Kidney epithelial cell (primary cell): ENCODE measurements at regions not wholly inside any gene's neighbourhood (a gene's known extent, or its start where the extent isn't known, plus 50 kb on each side); places are given as distances from the start of the nearest gene placed in this dataset.

ENCODE experiments used
- DNase-seq: peaks from one replicate; pipeline ENCODE4 v3.0.0-alpha.2; 2010; ENCODE audit warnings: low read depth
- H3K27me3 ChIP-seq: 2 replicates; pipeline ENCODE4 v1.6.0; 2011; ENCODE audit warnings: low read length; ENCODE audit not compliant: control insufficient read depth, insufficient read depth
- H3K36me3 ChIP-seq: 2 replicates; pipeline ENCODE4 v1.5.1; 2011; ENCODE audit warnings: low read length; ENCODE audit not compliant: control insufficient read depth, insufficient read depth
- H3K4me3 ChIP-seq: 2 replicates; pipeline ENCODE4 v1.5.1; 2011; ENCODE audit warnings: low read depth, mild to moderate bottlenecking, control low read depth, low read length
- TF ChIP-seq, protein P1 (sequence below): IDR thresholded peaks from 2 replicates; pipeline ENCODE4 v1.5.1; 2011; ENCODE audit warnings: mild to moderate bottlenecking, moderate library complexity, low read length, control low read depth, inconsistent platforms; ENCODE audit not compliant: insufficient read depth, poor library complexity, severe bottlenecking

DNA sequence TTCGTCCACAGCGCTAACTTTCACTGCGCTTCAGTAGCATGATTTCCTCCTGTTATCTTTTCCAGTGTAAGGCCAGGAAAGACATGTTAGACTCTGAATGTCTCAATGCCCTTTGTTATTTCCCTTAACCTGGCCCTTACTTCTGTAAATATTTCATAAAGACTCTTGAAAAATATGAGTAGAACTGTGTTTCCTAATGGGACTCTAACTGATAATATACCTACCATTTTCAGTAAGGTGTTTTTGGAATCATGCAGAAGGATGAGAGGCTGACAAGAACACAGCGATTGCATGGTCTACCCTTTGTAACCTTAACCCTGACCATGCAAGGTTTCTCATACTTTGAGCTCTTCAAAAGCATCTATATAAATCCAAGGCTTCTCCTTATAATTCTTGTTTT, 550.1 kb downstream of the SLITRK6 start:
- DNase-seq = no peak
- H3K27me3 ChIP-seq = no peaks in the 10 kb centered on the region
- TF ChIP-seq, protein P1, sequence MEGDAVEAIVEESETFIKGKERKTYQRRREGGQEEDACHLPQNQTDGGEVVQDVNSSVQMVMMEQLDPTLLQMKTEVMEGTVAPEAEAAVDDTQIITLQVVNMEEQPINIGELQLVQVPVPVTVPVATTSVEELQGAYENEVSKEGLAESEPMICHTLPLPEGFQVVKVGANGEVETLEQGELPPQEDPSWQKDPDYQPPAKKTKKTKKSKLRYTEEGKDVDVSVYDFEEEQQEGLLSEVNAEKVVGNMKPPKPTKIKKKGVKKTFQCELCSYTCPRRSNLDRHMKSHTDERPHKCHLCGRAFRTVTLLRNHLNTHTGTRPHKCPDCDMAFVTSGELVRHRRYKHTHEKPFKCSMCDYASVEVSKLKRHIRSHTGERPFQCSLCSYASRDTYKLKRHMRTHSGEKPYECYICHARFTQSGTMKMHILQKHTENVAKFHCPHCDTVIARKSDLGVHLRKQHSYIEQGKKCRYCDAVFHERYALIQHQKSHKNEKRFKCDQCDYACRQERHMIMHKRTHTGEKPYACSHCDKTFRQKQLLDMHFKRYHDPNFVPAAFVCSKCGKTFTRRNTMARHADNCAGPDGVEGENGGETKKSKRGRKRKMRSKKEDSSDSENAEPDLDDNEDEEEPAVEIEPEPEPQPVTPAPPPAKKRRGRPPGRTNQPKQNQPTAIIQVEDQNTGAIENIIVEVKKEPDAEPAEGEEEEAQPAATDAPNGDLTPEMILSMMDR = no peak
- no peaks in the 10 kb centered on the region for H3K36me3 ChIP-seq
- H3K4me3 ChIP-seq = no peak overlapping the region

DNA sequence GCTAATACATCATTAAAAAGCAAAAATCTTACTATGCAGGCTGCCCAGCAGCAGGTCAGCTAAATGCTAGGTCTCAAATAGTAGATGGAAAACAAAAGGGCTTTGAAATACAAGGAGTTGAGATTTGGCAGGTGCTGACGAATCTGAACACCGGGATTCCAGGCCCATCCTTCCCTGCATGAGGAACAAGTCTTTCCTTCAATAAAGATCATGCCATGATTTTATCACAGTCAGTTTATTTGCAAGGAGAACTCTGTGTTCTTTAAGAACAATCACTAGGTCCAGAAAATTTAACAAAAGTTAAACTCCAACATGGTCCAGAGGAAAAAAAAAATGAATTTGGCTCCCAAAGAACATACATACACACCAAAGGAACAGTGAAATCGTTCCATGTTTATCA, 551.4 kb downstream of the SLITRK6 start:
- no peak for DNase-seq
- no peaks in the 10 kb centered on the region for H3K36me3 ChIP-seq
- H3K27me3 ChIP-seq = no peaks in the 10 kb centered on the region
- TF ChIP-seq, protein P1 = no peak
- no peak overlapping the region for H3K4me3 ChIP-seq

DNA sequence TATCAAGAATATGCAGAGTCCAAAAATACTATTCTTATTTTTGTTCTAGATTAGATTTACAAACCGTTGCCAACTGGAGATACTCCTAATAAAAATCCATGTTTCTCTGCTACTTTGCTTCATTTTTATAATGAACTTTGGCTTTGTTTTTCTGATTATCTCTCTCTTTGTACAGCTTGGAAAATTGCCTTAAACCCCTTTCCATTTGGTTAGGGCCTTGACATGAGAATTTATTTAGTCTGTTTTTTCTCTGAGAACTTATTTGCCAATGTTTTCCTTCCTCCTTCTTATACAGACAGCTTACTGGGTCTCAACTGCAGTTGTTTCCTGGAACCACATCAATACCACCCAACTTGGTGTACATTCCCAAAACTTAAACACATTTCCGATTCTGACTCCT, 555.4 kb downstream of the SLITRK6 start:
- no peak overlapping the region for H3K4me3 ChIP-seq
- H3K27me3 ChIP-seq = no peaks in the 10 kb centered on the region
- no peak for DNase-seq
- TF ChIP-seq, protein P1 = no peak
- no peaks in the 10 kb centered on the region for H3K36me3 ChIP-seq

DNA sequence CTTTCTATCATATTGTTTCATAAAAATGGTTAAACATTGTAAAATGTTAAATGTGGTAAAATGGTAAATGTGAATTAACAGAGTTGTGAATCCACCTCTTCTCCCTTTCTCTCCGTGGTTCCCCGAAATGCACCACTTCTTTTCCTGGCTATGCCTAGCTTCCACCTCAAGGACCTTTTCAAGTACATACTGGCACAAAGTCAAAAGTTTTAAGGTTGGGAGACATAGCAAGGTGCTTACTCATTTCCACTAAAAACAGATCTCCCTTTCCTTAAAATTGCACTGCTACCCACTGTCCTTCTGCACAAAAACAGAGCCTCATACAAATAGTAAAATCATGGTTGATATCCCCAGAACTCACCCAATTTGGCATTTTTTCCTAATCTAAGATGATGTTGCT, 558.2 kb downstream of the SLITRK6 start:
- Histone ChIP-seq H3K27me3 (no peaks in the 10 kb centered on the region), H3K36me3 (no peaks in the 10 kb centered on the region), H3K4me3 (no peak overlapping the region)
- TF ChIP-seq, protein P1 = no peak
- DNase-seq = peak; percentile 7

DNA sequence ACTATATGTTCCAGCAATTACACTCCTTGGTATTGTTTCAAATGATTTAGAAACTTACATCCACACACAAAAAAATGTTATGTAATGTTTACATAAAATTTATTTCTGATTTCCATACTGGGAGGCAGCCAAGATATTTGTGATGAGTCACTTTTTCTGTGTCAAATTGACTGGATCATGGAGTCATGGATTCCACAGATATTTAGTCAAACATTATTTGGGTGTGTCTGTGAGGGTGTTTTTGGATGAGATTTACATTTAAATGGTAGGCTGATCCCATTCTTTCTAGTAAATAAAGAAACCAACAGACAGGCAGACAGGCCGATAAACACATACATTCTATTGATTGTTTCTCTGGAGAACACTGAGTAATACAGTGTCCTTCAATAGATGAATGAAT, 562.8 kb downstream of the SLITRK6 start:
- H3K36me3 ChIP-seq = no peaks in the 10 kb centered on the region
- H3K27me3 ChIP-seq = no peaks in the 10 kb centered on the region
- no peak for DNase-seq
- TF ChIP-seq, protein P1 = no peak
- no peak overlapping the region for H3K4me3 ChIP-seq

DNA sequence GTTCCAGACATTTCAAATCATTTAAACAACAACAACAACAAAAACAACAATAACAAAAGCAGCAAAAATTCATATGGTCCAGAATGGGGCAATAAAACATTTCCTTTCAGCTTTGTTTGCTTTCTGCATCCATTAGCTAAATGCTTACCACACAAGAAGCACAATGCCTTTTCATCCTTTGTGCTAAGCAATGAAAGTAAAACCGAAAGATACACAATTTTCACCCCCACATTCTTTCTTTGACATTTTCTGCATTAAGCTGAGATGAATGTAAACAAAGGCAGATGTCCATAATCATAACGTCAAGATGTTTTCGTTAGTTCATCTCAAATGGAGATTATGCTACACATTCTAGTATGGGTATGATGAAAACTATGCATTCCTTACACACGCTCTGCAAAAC, 568.5 kb downstream of the SLITRK6 start:
- no peaks in the 10 kb centered on the region for H3K27me3 ChIP-seq
- TF ChIP-seq, protein P1 = no peak
- H3K4me3 ChIP-seq = no peak overlapping the region

More for the DNA sequence above, 568.5 kb downstream of the SLITRK6 start:
- H3K36me3 ChIP-seq = no peaks in the 10 kb centered on the region
- DNase-seq = no peak
